ENCODE measurements at regions not wholly inside any gene's neighbourhood (a gene's known extent, or its start where the extent isn't known, plus 50 kb on each side); places are given as distances from the start of the nearest gene placed in this dataset.

- Histone ChIP-seq H3K27ac (ENCODE audit: low read depth, low read length) (no peak overlapping the region), H3K4me3 (ENCODE audit: low read depth, low read length) (no peak overlapping the region), H3K27me3 (ENCODE audit: control insufficient read depth, insufficient read depth, low read length) (peaks cover 41% of the 10 kb centered on the region), H3K9me3 (ENCODE audit: control insufficient read depth, insufficient read depth, low read length) (no peaks in the 10 kb centered on the region)
- no peak for DNase-seq (ENCODE audit: low read depth, low spot score)
- TF ChIP-seq, protein P1, sequence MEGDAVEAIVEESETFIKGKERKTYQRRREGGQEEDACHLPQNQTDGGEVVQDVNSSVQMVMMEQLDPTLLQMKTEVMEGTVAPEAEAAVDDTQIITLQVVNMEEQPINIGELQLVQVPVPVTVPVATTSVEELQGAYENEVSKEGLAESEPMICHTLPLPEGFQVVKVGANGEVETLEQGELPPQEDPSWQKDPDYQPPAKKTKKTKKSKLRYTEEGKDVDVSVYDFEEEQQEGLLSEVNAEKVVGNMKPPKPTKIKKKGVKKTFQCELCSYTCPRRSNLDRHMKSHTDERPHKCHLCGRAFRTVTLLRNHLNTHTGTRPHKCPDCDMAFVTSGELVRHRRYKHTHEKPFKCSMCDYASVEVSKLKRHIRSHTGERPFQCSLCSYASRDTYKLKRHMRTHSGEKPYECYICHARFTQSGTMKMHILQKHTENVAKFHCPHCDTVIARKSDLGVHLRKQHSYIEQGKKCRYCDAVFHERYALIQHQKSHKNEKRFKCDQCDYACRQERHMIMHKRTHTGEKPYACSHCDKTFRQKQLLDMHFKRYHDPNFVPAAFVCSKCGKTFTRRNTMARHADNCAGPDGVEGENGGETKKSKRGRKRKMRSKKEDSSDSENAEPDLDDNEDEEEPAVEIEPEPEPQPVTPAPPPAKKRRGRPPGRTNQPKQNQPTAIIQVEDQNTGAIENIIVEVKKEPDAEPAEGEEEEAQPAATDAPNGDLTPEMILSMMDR (IDR thresholded peaks at IDR 0.05; ENCODE audit: low read depth, low read length): no peak
- ChIA-PET POLR2A (no interaction called here), CTCF (interaction anchor here (0.5 kb wide), 1 partner anchor 873 kb away, joined by 3 read pairs; no protein-coding TSS in a partner anchor)
These were observed 142.4 kb downstream of the DDX1 start for GRCh38 chr2:15733867-15734673.

DNA sequence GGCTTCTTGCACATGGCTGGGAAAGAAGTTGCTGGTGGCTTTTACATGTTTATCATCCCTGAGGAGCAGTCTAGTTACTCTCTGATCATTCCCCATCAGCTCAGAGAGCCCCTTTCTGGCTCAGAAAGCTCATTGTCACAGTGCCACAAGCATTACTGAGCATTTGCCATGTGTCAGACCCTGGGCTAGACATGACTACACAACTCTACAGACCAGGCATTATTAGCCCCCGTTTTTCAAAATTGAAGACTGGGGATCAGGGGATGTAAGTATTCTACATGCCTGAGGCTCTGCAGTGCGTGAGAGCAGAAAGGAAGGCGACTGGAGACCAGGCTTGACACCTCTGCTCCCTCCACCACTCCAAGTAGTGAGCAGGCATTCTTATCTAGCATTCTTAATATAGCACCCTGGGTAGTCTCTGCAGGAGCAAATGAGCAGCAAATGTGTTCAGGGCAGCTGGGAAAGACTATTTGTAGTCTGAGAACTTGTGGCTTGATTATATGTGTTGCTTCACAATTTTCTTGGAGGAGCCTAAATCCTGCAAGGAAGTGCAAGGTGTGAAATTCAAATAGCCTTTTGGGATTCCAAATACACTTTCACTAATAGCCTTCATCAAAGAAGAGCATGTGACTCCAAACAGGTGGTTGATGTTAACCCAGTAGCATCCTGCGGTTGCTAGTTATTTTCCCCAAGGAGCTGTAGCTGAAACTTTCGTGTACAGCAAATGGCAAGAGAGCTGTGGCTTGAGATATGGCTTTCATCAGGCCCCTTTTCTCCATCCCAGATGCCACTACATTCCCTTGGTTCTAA is 143.2 kb downstream of the DDX1 start:
- DNase-seq (ENCODE audit: low read depth, low spot score): no peak
- CTCF ChIA-PET: no interaction called here
- no peak overlapping the region for H3K27ac ChIP-seq (ENCODE audit: low read depth, low read length)

DNA sequence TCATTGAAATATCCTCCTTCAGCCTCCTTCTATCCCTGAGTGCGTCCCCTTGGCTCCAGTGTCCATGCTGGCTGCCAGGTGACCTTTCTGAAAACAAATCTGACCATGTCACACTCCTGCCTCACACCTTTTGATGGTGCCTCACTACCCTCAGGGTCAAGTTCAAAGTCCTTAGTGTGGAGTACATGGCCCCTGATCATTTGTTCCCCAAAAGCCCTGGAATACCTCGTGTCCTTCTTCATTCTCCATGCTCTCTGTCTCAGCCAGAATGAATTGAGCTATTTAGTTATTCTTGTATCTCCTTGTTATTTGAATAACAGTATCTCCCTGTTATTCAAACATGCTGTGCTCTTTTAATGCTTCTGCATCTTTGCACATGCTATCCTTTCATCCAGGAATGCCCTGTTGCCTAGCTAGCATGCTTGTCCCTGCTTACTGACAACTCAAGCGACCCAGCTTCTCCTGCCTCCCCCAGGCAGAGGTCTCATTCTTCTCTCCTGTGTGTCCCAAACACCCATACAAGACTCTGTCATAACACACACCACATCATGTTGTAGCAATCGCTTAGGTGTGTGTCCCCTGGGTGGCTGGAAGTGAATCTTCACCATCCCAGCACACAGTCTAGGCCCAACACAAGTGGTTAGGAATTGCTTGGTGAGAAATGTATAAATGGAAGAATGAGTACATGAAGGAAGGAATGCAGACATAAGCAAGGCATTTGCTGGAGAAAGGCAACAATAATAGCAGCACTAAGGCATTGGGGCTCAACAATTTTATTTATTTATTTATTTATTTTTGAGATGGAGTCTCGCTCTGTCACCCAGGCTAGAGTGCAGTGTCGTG is 144.0 kb downstream of the DDX1 start:
- ChIA-PET POLR2A (no interaction called here), CTCF (no interaction called here)
- Histone ChIP-seq H3K27me3 (ENCODE audit: control insufficient read depth, insufficient read depth, low read length) (peaks cover 41% of the 10 kb centered on the region), H3K4me3 (ENCODE audit: low read depth, low read length) (no peak overlapping the region), H3K27ac (ENCODE audit: low read depth, low read length) (no peak overlapping the region), H3K9me3 (ENCODE audit: control insufficient read depth, insufficient read depth, low read length) (no peaks in the 10 kb centered on the region)
- no peak for DNase-seq (ENCODE audit: low read depth, low spot score)
- TF ChIP-seq, protein P1 (IDR thresholded peaks at IDR 0.05; ENCODE audit: low read depth, low read length): no peak

More for the DNA sequence above, 143.2 kb downstream of the DDX1 start:
- H3K4me3 ChIP-seq (ENCODE audit: low read depth, low read length): no peak overlapping the region
- TF ChIP-seq, protein P1 (IDR thresholded peaks at IDR 0.05; ENCODE audit: low read depth, low read length): no peak
- peaks cover 41% of the 10 kb centered on the region for H3K27me3 ChIP-seq (ENCODE audit: control insufficient read depth, insufficient read depth, low read length)
- POLR2A ChIA-PET: no interaction called here
- no peaks in the 10 kb centered on the region for H3K9me3 ChIP-seq (ENCODE audit: control insufficient read depth, insufficient read depth, low read length)

GRCh38 chr2:15736396-15737180 is 144.9 kb downstream of the DDX1 start:
- no peak overlapping the region for H3K4me3 ChIP-seq (ENCODE audit: low read depth, low read length)
- POLR2A ChIA-PET: no interaction called here
- no peaks in the 10 kb centered on the region for H3K9me3 ChIP-seq (ENCODE audit: control insufficient read depth, insufficient read depth, low read length)
- TF ChIP-seq, protein P1 (IDR thresholded peaks at IDR 0.05; ENCODE audit: low read depth, low read length): no peak
- DNase-seq (ENCODE audit: low read depth, low spot score): no peak
- H3K27me3 ChIP-seq (ENCODE audit: control insufficient read depth, insufficient read depth, low read length): peaks cover 34% of the 10 kb centered on the region
- no peak overlapping the region for H3K27ac ChIP-seq (ENCODE audit: low read depth, low read length)
- CTCF ChIA-PET: no interaction called here

Data from AG04450 (cell line).